Prostate gland (tissue), 2 donors: ENCODE measurements at regions not wholly inside any gene's neighbourhood (a gene's known extent, or its start where the extent isn't known, plus 50 kb on each side); places are given as distances from the start of the nearest gene placed in this dataset.

ENCODE experiments used
- DNase-seq: peaks from one replicate; pipeline ENCODE4 v3.0.0-alpha.2; 2019; ENCODE audit warnings: low spot score
- H3K27ac ChIP-seq, 2 donors: fragments of 200-600 bp; sonication (generic); 2 replicates each; pipeline ENCODE4 v1.5.1; 2017 to 2019
- H3K27me3 ChIP-seq: fragments of 200-600 bp; sonication (generic); replicated peaks from 2 replicates; pipeline ENCODE4 v1.5.1; 2019; ENCODE audit not compliant: insufficient read depth
- H3K36me3 ChIP-seq, 2 donors: fragments of 200-600 bp; sonication (generic); 1 replicate in 1 of 2; 2 replicates in 1 of 2; pipeline versions ENCODE4 v1.5.1 to v1.8.1; 2017 to 2019
- H3K4me1 ChIP-seq: fragments of 200-600 bp; sonication (generic); replicated peaks from 2 replicates; pipeline ENCODE4 v1.5.1; 2019
- H3K4me3 ChIP-seq, 2 donors: fragments of 200-600 bp; sonication (generic); 2 replicates each; pipeline ENCODE4 v1.5.1; 2017 to 2019
- H3K9me3 ChIP-seq: fragments of 200-600 bp; sonication (generic); 2 replicates; pipeline ENCODE4 v1.5.1; 2017
- POLR2A ChIP-seq: fragments of 450-650 bp; IDR thresholded peaks from one replicate; pipeline ENCODE4 v1.6.1; 2016; ENCODE audit warnings: antibody characterized with exemption, mild to moderate bottlenecking
- POLR2AphosphoS5 ChIP-seq: sonication (generic); formaldehyde crosslinking; IDR thresholded peaks from one replicate; pipeline ENCODE4 v1.6.1; 2017; ENCODE audit warnings: antibody characterized with exemption
- WGBS: methylation state at CpG from one replicate; pipeline ENCODE4 v1.1.5; 2018; 5-methylcytosine and 5-hydroxymethylcytosine counted together
- intact Hi-C: fragments of 100-400 bp; cut with DNase I; formaldehyde crosslinking; loops from one replicate; pipeline ENCODE4 v1.14.2; 2022
- TF ChIP-seq, protein P1 (sequence below), 4 experiments: fragments of 200-600 bp in 2 of 4; fragments of 450-650 bp in 2 of 4; sonication (generic) in 2 of 4; IDR thresholded peaks; 1 replicate in 3 of 4; 2 replicates in 1 of 4; pipeline ENCODE4 v1.5.1; 2016 to 2019; ENCODE audit warnings: antibody characterized with exemption in 4 of 4, mild to moderate bottlenecking in 2 of 4, moderate library complexity in 2 of 4

DNA sequence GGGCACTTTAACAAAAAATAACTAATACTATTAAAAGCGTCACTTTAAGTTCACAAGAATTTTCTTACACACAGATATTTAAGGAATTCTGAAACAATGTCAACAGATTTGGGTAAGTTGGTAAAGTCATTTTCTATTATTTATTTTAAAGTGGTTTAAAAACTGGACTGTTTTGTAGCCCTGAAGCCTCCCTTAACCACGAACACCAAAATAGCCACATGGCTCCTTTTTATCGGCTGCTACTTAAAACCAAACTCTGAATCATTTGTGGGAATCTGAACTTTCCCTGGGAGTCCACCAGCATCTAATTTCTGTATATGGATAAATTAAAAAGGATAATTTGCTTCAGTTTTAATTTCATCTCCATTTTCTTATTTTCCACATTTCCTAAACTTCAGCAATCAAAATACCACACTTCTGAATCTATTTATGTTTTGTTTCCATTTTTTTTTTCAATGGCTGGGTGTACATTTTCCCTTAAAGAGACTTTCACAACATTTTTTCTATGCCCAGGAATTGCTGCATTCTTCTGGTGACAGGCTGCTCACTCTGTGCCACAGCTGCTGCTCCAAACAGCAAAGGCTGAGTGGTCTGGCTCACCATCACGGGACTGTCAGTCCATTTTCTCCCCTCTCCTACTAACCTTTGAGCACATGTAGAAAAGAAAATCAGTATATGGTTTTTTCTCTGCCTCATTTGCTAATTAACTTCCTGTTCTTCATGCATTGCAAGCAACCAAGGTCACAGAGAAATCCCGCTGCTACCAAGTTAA, 255.5 kb upstream of the KCNJ16 start:
- no peaks in the 10 kb centered on the region for H3K36me3 ChIP-seq
- no peaks in the 10 kb centered on the region for H3K9me3 ChIP-seq
- DNase-seq, result no peak
- TF ChIP-seq, protein P1, sequence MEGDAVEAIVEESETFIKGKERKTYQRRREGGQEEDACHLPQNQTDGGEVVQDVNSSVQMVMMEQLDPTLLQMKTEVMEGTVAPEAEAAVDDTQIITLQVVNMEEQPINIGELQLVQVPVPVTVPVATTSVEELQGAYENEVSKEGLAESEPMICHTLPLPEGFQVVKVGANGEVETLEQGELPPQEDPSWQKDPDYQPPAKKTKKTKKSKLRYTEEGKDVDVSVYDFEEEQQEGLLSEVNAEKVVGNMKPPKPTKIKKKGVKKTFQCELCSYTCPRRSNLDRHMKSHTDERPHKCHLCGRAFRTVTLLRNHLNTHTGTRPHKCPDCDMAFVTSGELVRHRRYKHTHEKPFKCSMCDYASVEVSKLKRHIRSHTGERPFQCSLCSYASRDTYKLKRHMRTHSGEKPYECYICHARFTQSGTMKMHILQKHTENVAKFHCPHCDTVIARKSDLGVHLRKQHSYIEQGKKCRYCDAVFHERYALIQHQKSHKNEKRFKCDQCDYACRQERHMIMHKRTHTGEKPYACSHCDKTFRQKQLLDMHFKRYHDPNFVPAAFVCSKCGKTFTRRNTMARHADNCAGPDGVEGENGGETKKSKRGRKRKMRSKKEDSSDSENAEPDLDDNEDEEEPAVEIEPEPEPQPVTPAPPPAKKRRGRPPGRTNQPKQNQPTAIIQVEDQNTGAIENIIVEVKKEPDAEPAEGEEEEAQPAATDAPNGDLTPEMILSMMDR (IDR thresholded peaks at IDR 0.05), result no peak
- TF ChIP-seq POLR2AphosphoS5 (no peak), POLR2A (no peak)
- no peak overlapping the region for H3K4me3 ChIP-seq
- no peaks in the 10 kb centered on the region for H3K27me3 ChIP-seq
- no peak overlapping the region for H3K27ac ChIP-seq
- WGBS, result 80% methylated on average over 5 of the region's 5 CpGs
- no peaks in the 10 kb centered on the region for H3K4me1 ChIP-seq
- intact Hi-C loops, result no loop called here

DNA sequence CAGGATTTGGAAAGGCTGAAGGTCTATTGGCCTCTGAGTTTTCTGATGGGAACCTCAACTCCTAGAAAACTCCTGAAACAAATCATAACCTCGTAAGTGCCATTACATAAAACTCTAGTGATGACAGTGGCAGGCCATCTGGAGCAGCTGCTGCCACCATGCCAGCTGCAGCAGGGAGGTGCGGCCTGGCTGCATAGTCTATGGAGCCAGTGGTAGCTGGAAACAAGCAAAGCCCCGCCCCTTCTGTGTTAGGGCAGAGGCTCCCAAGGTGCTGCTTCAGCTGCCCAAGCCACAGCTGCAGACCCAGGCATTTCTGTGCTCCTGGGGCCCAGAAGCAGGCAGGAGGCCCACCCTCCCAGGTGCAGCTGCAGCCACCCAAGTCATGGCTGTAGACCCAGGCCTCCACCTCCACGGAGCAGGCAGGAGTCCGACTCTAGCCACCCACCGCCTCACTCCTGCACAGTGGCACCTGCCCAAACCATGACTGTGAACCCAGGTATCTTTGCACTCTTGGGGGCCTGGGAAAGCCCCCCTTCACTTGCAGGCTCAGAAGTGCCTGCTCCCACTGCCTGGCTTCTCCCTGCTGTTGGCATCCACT, 254.1 kb upstream of the KCNJ16 start:
- Histone ChIP-seq H3K4me3 (no peak overlapping the region), H3K27me3 (no peaks in the 10 kb centered on the region), H3K36me3 (no peaks in the 10 kb centered on the region), H3K27ac (no peak overlapping the region), H3K4me1 (no peaks in the 10 kb centered on the region), H3K9me3 (no peaks in the 10 kb centered on the region)
- no peak for TF ChIP-seq POLR2A
- TF ChIP-seq POLR2AphosphoS5, result no peak
- TF ChIP-seq, protein P1 (IDR thresholded peaks at IDR 0.05), result no peak
- intact Hi-C loops, result no loop called here
- DNase-seq, result no peak
- WGBS, result 85% methylated on average over 6 of the region's 6 CpGs

DNA sequence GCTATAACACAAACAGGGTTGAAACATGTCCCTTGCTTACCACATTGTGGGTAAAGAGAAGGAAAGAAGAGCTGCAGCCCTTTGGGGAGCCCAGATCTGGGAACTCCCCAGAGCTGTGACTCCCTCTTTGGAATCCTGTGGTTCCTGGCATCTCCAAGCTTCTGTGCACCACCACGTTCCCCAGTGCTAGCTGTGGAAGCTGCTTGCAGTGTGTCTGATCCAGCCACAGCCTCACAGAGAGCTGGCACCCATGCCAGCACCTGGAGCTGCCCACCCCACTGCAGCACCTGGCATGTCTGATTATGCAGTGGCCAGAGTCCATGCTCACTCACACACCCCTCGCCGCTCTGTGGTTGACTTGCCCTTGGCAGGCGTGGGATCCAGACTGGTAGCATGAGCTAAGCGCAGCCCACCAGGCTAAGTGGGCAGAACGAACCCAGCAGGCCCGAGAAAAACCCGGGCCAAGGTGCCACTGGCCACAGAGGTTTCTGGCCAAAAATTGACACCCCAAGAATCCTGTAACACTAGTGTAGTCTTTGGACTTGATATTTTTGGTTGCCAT, 252.6 kb upstream of the KCNJ16 start:
- Histone ChIP-seq H3K27ac (no peak overlapping the region), H3K9me3 (no peaks in the 10 kb centered on the region), H3K4me3 (no peak overlapping the region), H3K36me3 (no peaks in the 10 kb centered on the region), H3K4me1 (no peaks in the 10 kb centered on the region), H3K27me3 (no peaks in the 10 kb centered on the region)
- intact Hi-C loops, result no loop called here
- DNase-seq, result no peak
- TF ChIP-seq POLR2AphosphoS5 (no peak), POLR2A (no peak)
- TF ChIP-seq, protein P1 (IDR thresholded peaks at IDR 0.05), result no peak
- WGBS, result 96% methylated on average over 8 of the region's 8 CpGs

DNA sequence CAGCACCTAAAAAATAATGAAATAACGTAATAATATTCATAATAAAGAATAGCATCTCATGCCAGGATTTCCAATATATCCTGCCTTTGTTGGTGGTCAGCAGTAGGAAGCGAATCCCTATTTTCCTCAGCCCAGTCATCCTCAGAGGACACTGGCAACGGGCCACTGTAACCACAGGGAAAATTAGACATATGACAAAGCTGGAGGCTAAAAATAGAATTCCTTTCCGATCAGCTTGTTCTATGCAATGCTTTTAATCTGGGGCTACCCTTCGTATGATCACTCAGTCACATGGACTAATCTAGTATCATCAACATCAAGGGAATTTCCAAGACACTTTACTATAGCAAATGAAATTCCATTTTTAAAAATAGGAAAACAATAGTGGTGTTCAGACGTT, 246.9 kb upstream of the KCNJ16 start:
- TF ChIP-seq POLR2A, result no peak
- TF ChIP-seq, protein P1 (IDR thresholded peaks at IDR 0.05), result no peak
- DNase-seq, result no peak

DNA sequence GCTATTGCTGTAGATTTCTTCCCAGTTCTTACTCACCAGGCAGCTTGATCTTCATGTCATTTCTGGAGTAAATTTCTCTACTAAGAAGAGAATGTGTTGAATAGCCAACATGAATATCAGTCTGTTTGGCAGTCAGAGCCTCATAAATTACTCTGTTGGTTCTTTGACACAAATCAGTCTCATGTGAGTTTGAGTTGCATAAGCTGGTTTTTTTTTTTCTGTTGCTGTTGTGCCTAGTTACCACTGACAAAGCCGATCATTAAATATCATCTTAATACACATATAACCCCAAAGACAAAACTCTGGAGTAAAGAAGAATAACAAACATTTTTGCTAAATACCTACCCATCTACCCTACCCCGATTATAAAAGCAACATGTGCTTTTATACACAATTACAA, 240.5 kb upstream of the KCNJ16 start:
- intact Hi-C loops, result no loop called here
- 72% methylated on average over 2 of the region's 2 CpGs for WGBS
- Histone ChIP-seq H3K27me3 (no peaks in the 10 kb centered on the region), H3K9me3 (no peaks in the 10 kb centered on the region), H3K27ac (no peak overlapping the region), H3K36me3 (no peaks in the 10 kb centered on the region), H3K4me3 (no peak overlapping the region), H3K4me1 (no peaks in the 10 kb centered on the region)
- DNase-seq, result no peak
- TF ChIP-seq, protein P1 (IDR thresholded peaks at IDR 0.05), result no peak
- no peak for TF ChIP-seq POLR2AphosphoS5
- no peak for TF ChIP-seq POLR2A

More for the DNA sequence above, 246.9 kb upstream of the KCNJ16 start:
- intact Hi-C loops, result no loop called here
- Histone ChIP-seq H3K27ac (no peak overlapping the region), H3K4me3 (no peak overlapping the region), H3K27me3 (no peaks in the 10 kb centered on the region), H3K36me3 (no peaks in the 10 kb centered on the region), H3K9me3 (no peaks in the 10 kb centered on the region), H3K4me1 (no peaks in the 10 kb centered on the region)
- 64% methylated on average over 6 of the region's 6 CpGs for WGBS
